Activated T-cell treated with anti-CD3 and anti-CD28 coated beads, Interleukin-2, amount 50 U/mL, for 1 hour (primary cell): ENCODE measurements at regions not wholly inside any gene's neighbourhood (a gene's known extent, or its start where the extent isn't known, plus 50 kb on each side); places are given as distances from the start of the nearest gene placed in this dataset.

Experiments used
- DNase-seq: peaks from one replicate; pipeline ENCODE4 v3.0.0-alpha.2; 2020

DNA sequence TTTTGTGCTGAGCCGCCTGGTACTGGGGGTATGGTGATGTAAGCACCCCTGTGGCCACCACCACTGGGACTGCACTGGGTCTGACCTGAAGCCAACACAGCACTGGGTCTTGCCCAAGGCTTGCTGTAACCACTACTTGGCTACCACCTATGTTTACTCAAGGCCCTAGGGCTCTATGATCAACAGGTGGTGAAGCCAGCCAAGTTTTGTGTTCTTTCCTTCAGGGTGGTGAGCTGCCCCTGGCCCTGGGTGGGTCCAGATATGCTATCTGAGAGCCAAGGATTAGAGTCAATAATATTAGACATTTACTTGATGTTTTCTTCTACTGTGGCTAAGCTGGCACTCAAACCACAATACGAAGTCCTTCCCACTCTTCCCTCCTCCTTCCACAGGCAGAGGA is 55.1 kb upstream of the PAGE4 start:
- no peak for DNase-seq

DNA sequence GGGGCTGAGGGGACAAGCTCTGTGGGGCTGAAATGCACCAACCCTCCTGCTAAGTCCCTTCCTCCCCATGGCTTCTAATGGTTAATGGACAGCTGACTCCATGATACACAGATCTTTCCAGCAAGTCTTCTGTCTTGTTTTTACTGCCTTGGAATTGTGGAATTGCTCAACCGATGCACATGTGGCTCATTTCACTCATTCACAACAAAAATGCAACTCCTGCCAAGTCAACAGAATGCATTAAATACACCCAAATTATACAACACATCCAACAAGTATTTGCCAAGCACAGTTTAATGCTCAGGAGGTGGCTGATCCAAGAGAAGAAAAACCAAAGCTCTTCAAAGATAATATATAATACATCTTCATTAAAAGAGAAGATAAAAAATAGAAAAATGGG is 61.9 kb upstream of the PAGE4 start:
- DNase-seq: no peak

DNA sequence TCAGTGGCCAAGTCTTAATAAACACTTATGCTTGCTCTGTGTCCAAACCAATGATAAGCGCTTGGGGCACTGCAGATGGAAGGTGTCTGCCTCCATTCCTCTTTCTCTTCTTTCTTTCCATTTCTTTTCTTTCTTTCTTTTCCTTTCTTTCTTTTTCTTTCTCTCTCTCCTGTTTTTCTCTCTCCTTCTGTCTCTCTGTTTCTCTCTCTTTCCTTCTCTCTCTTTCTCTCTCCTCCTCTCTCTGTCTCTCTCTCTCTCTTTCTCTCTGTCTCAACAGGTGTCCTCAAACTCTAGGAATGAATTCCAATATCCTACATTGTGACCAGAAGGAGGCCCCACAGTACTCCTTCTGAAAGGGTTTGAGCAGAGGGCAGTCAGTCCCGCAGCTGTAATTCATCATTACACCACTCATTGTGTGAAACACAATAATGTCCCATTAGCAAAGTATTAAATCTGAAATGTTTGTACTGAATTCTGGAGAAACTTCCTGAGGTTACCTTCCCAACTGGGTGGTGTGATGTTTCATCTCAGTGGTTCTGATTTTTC is 66.5 kb upstream of the PAGE1 start:
- DNase-seq: no peak

DNA sequence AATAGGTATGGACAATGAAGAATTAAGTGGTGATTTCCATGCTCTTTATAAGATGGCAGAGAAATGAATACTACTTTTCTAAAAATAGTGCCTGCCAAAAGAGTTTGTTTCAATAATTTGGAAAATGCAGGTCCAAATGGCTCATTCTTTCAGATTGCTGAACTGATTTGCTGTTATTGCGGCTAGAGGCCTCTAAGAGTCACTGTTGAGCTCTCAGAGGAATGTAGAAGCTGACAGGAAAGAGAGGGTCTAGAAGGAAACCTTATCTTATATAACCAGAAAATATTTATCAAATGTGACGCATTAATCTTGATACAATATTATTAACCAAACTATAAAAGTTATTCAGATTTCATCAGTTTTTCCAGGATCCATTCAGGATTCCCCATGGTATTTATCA is 65.7 kb upstream of the PAGE1 start:
- no peak for DNase-seq

DNA sequence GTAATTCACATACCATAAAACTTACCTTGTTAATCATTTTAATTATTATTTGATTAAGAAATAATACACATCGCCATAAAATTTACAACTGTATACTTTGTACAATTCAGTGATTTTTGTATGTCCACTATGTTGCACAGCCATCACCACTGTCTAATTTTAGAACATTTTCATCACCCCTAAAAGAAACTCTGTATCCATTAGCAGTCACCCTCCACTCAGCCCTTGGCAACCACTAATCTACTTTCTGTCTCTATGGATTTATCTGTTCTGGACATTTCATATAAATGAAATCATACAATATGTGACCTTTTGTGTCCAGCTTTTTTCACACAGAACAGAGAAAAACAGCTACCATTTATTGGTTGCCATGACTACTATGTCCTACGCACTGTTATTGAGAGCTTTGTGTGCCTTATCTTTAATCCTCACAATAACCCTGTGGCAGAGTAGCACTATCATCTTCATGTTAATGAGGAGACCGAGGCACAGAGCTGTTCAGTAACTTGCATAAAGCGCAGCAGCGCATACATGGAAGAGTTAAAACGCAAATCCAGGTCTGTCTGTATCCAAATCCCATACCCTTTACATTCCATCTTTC is 64.6 kb upstream of the PAGE1 start:
- DNase-seq: no peak

DNA sequence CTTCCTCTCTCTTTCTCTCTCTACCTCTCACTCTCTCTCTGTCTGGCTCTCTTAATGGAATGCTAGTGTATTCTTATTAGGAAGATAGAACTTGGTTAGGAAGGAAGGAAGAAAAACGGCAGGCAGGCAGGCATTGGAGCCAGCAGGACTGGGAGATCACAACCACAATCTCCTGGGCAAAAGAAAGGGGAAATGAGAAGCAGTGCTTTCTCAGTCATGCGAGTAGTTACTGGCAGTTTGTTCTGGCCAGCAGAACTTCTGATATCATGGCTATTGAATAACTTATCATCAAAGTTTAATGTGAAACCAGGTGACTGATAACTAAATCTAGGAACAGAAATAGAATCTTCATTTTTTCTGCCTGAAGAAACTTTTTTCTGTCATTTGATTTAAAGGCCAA is 60.9 kb upstream of the PAGE1 start:
- no peak for DNase-seq

DNA sequence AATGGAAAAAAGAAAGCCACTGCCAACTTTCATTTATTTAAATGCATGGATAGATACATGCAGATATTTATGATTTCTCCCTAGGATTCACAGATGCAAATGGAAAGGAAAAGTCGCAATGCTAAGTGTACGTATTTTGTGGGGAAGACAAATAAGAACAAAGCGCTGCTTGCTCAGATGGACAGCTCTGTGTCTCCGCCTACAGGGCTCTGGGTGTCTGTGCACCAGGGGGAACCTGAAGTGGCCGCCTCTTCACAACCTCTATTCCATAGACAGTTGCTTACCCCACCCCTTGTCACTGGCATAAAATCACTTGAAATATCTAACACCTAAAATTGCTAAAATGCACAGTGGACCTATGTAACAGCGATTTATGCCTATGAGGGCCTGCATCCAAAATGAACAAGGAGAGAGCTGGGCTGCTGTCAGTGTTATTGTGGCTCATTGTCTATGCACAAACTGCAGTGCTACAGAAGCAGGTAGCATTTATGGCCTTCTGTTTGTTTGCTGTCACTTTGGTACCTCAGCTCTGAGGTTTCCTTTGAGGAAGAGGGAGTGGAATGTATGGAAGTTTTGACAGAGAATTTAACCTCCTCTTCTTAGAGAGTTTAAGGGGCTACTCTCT is 58.6 kb upstream of the PAGE1 start:
- peak; percentile 44 for DNase-seq

DNA sequence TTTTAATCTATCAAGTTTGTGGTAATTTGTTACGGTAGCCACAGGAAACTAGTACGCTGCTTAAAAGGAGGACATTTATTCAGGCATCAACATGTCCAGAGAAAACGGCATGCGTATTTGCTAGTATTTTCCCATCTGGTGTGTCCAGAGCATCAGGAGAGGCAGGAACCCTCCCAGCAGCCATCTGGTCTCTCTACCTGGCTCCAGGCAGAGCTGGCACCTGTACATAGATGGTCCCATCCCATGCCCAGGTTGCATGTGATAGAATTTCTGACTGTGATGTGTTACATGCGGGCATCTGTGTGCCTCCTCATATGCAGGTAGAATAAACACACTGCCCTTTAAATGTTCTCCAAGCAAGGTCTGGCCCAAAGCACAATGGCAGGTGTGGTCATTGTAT is 57.9 kb upstream of the PAGE1 start:
- DNase-seq: no peak

DNA sequence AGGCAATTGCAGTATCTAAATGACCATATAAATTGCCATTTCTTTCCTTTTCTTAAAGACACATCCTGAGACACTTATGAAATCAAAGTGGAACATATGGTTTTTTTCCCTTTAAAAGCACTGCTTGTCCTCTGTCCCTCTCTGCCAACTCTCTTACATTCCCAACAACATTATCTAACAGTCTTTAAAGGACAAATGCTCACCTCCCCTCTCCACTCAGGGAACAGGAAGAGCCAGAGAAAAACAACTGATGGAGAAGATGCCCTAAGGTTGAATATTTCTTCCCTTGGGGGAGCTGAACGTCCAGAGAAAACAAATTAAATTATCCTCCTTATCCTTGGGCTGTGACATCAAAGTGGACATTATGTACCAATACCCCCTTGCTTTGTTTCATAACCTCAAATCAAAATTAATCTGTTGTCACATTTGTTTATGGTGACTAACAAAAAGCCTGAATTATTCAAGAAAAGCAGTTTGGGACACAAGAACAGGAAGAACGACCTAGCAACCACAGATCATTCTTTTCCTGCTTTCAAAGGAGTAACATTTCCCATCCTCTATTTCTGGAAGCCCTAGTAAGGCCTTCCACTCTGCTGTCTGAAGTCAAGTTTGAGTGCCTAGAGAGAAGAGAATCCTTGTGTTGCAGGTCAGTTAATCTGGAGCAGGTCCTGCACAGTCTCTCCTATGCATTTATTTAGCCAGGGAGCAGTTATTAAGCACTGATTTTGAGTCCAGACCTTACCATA is 52.6 kb upstream of the PAGE1 start:
- DNase-seq: no peak

DNA sequence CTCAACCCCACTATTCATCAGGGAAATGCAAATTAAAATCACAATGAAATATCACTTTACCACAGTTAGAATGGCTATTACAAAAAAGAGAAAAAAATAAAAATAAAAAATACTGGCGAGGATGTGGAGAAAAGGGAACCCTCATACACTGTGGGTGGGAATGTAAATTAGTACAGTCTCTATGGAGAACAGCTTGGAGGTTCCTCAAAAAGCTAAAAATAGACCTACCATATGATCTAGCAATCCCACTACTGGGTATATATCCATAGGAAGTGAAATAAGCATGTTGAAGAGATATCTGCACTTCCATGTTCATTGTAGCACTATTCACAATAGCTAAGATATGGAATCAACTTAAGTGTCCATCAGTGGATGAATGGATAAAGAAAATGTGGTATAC is 50.5 kb upstream of the PAGE1 start:
- DNase-seq: no peak
